ENCODE measurements at regions not wholly inside any gene's neighbourhood (a gene's known extent, or its start where the extent isn't known, plus 50 kb on each side); places are given as distances from the start of the nearest gene placed in this dataset.

DNA sequence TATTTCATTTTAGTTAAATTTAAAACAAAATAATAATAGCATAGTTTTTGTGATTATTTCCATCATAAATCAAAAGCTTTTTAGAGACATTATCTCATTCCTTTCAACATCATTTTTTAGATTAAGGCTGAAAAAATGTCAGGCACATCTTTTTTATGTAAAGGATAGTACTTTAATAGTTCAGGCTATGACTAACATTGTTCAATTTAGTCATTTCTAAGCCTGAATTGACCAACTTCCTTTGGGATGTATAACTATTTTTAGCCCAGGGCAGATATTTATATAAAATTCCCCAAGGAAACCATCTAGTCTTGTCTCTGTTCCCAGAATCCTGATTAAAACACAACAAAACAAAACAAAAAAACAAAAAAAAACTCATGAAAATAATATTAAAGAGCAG, 145.6 kb upstream of the PCDH18 start:
- in situ Hi-C loops (cut with HindIII; ENCODE audit: low pct_unique_long_range_greater_than_20kb, low sequenced_read_pairs) = no loop called here
- DNase-seq (ENCODE audit: low read depth in 1 of 2, low spot score in 1 of 2) = no peak
- no peak for TF ChIP-seq JUND (IDR thresholded peaks at IDR 0.05; ENCODE audit: low read depth)

DNA sequence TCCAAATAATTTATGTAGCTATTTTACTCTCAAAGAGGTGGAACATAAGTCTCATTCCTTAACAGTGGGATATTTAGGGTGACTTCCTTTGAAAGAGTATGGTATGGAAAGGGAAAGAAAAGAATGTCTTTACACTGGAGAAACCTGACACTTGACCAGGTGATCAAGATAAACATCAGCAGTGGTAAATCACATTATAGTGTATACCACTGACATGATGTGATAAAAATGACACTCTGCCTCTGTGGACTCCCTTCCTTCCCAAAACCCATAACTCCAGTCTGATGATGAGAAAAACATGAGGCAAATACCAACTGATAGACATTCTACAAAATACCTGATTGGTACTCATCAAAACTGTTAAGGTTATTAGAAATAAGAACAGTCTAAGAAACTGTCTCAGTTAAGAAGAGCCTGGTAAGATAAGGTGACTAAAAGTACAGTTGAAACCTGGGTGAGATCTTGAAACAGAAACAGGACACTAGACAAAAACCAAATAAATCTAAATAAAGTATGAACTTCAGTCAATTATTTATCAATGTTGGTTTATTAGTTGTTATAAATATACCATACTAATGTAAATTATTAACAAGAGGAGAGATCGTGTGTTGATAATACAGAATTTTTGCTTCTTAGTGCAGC, 144.2 kb upstream of the PCDH18 start:
- TF ChIP-seq JUND (IDR thresholded peaks at IDR 0.05; ENCODE audit: low read depth) = no peak
- in situ Hi-C loops (cut with HindIII; ENCODE audit: low pct_unique_long_range_greater_than_20kb, low sequenced_read_pairs) = no loop called here
- no peak for DNase-seq (ENCODE audit: low read depth in 1 of 2, low spot score in 1 of 2)

- no peak for DNase-seq (ENCODE audit: low read depth in 1 of 2, low spot score in 1 of 2)
- in situ Hi-C loops (cut with HindIII; ENCODE audit: low pct_unique_long_range_greater_than_20kb, low sequenced_read_pairs) = no loop called here
- TF ChIP-seq JUND (IDR thresholded peaks at IDR 0.05; ENCODE audit: low read depth) = no peak
Measured at GRCh38 chr4:137674066-137674465, 141.8 kb upstream of the PCDH18 start.

DNA sequence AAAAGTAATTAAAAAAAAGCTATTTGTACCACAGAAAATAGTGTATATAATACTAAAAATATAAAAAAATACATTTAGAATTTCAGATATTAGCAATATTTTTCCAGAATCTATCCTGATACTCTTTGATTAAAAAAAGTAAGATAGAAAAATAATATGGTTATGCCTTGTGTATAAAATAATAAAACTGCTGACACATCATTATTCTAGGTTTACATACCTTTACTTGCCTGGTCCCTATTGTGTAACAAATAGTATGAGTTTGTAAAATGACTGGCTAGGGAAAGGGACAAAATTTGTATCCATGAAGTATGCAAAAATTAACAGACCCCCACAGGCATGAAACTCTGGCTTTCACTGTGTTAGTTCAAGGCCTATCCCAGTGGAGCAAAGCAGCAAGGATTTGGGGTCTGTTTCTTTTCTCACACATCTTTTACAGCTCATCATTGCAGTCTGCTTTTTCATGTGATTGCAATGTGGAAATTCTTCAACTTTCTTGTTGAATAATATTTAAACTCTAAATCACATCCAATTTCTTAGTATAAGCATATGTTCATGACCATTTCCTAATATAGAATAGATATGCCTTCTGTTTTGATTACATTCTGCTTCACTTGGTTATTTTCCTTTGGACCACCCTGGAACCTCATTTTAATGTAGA, 136.7 kb upstream of the PCDH18 start:
- in situ Hi-C loops (cut with HindIII; ENCODE audit: low pct_unique_long_range_greater_than_20kb, low sequenced_read_pairs) = no loop called here
- DNase-seq (ENCODE audit: low read depth in 1 of 2, low spot score in 1 of 2) = no peak
- TF ChIP-seq JUND (IDR thresholded peaks at IDR 0.05; ENCODE audit: low read depth) = no peak

- in situ Hi-C loops (cut with HindIII; ENCODE audit: low pct_unique_long_range_greater_than_20kb, low sequenced_read_pairs) = no loop called here
- DNase-seq (ENCODE audit: low read depth in 1 of 2, low spot score in 1 of 2) = no peak
- TF ChIP-seq JUND (IDR thresholded peaks at IDR 0.05; ENCODE audit: low read depth) = no peak
Measured at GRCh38 chr4:137664416-137664815, 132.1 kb upstream of the PCDH18 start.

DNA sequence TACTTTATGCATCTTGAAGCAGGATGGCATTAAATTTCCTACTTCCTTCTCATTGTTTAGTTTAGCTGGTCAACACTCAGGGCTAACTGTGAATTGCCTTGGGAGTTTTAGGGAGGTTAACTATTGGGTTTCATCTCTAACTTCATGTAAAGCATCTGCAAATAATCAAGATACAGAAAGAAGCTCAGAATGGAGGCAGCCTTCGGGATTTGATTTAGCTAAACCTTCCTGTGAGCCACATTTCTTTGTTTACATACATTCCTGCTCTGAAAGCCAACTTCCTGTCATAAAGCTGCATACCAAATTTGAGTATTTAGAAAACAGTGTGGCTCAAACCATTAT, 131.7 kb upstream of the PCDH18 start:
- peak in 1 of 2 experiments; percentile 20 for DNase-seq (ENCODE audit: low read depth in 1 of 2, low spot score in 1 of 2)
- in situ Hi-C loops (cut with HindIII; ENCODE audit: low pct_unique_long_range_greater_than_20kb, low sequenced_read_pairs) = no loop called here
- no peak for TF ChIP-seq JUND (IDR thresholded peaks at IDR 0.05; ENCODE audit: low read depth)

GRCh38 chr4:137663251-137664045, 131.2 kb upstream of the PCDH18 start:
- DNase-seq (ENCODE audit: low read depth in 1 of 2, low spot score in 1 of 2) = no peak
- no peak for TF ChIP-seq JUND (IDR thresholded peaks at IDR 0.05; ENCODE audit: low read depth)
- in situ Hi-C loops (cut with HindIII; ENCODE audit: low pct_unique_long_range_greater_than_20kb, low sequenced_read_pairs) = no loop called here

GRCh38 chr4:137661693-137662092, 129.4 kb upstream of the PCDH18 start:
- no peak for TF ChIP-seq JUND (IDR thresholded peaks at IDR 0.05; ENCODE audit: low read depth)
- DNase-seq (ENCODE audit: low read depth in 1 of 2, low spot score in 1 of 2) = no peak
- in situ Hi-C loops (cut with HindIII; ENCODE audit: low pct_unique_long_range_greater_than_20kb, low sequenced_read_pairs) = no loop called here

DNA sequence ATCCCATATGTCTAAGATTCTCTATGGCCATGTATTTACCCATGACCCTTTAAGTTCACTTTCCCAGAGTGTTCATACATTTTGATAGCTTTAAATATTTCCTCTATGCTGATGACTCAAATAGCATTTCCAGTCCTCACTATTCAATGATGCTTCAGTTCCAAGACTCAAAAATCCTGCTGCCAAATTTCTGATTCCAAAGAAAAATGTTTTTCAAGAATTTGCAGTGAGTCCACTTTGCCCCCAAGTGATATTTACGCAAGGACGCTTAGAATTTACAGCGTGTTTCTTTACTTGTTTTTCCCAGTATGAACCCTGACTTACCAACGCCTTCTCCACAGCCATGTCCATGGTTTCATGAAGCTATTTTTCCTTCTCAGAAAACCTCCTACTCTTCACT, 127.9 kb upstream of the PCDH18 start:
- in situ Hi-C loops (cut with HindIII; ENCODE audit: low pct_unique_long_range_greater_than_20kb, low sequenced_read_pairs) = no loop called here
- no peak for DNase-seq (ENCODE audit: low read depth in 1 of 2, low spot score in 1 of 2)
- TF ChIP-seq JUND (IDR thresholded peaks at IDR 0.05; ENCODE audit: low read depth) = no peak

- no peak for DNase-seq (ENCODE audit: low read depth in 1 of 2, low spot score in 1 of 2)
- no peak for TF ChIP-seq JUND (IDR thresholded peaks at IDR 0.05; ENCODE audit: low read depth)
Measured at GRCh38 chr4:137659431-137659830, 127.1 kb upstream of the PCDH18 start.

DNA sequence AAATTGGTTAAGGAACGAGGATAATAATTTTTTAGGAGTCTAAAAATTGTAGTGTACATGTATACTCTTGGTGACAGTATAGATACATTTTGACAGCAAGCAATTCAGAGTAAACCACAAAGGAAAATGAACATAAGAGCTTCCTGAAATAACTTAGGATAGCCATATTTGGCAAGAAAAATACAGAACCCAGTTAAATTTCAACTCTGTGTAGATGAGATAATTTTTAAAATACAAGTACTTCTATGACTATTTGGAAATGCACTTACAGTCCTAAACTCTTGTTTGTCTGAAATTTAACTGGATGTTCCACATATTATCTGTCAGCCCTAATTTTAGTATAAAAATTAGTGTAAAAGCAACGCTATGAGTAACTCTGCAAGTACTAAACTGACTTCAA, 124.4 kb upstream of the PCDH18 start:
- DNase-seq (ENCODE audit: low read depth in 1 of 2, low spot score in 1 of 2) = no peak
- in situ Hi-C loops (cut with HindIII; ENCODE audit: low pct_unique_long_range_greater_than_20kb, low sequenced_read_pairs) = no loop called here
- TF ChIP-seq JUND (IDR thresholded peaks at IDR 0.05; ENCODE audit: low read depth) = no peak

More at GRCh38 chr4:137659431-137659830, 127.1 kb upstream of the PCDH18 start:
- in situ Hi-C loops (cut with HindIII; ENCODE audit: low pct_unique_long_range_greater_than_20kb, low sequenced_read_pairs) = no loop called here

DNA sequence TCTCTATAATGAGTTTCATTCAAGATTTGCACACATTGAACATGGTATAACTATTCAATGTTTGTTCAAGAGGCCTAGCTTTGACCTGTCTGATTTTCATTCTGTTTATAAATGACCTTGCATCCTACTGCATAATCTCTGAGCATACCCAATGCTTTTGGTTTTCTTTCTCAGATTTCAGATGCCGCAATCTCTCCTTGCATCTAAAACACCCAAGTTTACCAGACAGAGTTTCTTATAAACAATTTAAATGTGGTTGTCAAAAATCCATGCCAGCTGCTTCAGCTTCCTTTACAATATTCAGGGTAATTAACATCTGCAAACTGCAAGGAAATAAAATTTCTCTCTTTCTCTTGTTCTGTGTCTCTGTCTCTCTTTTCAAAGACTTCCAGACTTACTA, 123.0 kb upstream of the PCDH18 start:
- in situ Hi-C loops (cut with HindIII; ENCODE audit: low pct_unique_long_range_greater_than_20kb, low sequenced_read_pairs) = no loop called here
- DNase-seq (ENCODE audit: low read depth in 1 of 2, low spot score in 1 of 2) = no peak
- TF ChIP-seq JUND (IDR thresholded peaks at IDR 0.05; ENCODE audit: low read depth) = no peak

GRCh38 chr4:137651128-137651527, 118.8 kb upstream of the PCDH18 start:
- TF ChIP-seq JUND (IDR thresholded peaks at IDR 0.05; ENCODE audit: low read depth) = no peak
- DNase-seq (ENCODE audit: low read depth in 1 of 2, low spot score in 1 of 2) = no peak
- in situ Hi-C loops (cut with HindIII; ENCODE audit: low pct_unique_long_range_greater_than_20kb, low sequenced_read_pairs) = no loop called here
